ENCODE measurements at regions not wholly inside any gene's neighbourhood (a gene's known extent, or its start where the extent isn't known, plus 50 kb on each side); places are given as distances from the start of the nearest gene placed in this dataset.

- DNase-seq, result no peak
- H3K36me3 ChIP-seq, result no peaks in the 10 kb centered on the region
- H3K27ac ChIP-seq, result no peak overlapping the region
- no peak overlapping the region for H3K4me3 ChIP-seq (ENCODE audit: low read depth, low read length)
- peaks cover 7% of the 10 kb centered on the region for H3K9me3 ChIP-seq (ENCODE audit: severe bottlenecking)
- peaks cover 26% of the 10 kb centered on the region for H3K27me3 ChIP-seq (ENCODE audit: insufficient read depth, low read depth, severe bottlenecking)
- TF ChIP-seq, protein P1, sequence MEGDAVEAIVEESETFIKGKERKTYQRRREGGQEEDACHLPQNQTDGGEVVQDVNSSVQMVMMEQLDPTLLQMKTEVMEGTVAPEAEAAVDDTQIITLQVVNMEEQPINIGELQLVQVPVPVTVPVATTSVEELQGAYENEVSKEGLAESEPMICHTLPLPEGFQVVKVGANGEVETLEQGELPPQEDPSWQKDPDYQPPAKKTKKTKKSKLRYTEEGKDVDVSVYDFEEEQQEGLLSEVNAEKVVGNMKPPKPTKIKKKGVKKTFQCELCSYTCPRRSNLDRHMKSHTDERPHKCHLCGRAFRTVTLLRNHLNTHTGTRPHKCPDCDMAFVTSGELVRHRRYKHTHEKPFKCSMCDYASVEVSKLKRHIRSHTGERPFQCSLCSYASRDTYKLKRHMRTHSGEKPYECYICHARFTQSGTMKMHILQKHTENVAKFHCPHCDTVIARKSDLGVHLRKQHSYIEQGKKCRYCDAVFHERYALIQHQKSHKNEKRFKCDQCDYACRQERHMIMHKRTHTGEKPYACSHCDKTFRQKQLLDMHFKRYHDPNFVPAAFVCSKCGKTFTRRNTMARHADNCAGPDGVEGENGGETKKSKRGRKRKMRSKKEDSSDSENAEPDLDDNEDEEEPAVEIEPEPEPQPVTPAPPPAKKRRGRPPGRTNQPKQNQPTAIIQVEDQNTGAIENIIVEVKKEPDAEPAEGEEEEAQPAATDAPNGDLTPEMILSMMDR (IDR thresholded peaks at IDR 0.05; ENCODE audit: low read depth, low read length), result no peak
Measured at GRCh38 chr2:65724752-65725151, 292.4 kb upstream of the SPRED2 start.

DNA sequence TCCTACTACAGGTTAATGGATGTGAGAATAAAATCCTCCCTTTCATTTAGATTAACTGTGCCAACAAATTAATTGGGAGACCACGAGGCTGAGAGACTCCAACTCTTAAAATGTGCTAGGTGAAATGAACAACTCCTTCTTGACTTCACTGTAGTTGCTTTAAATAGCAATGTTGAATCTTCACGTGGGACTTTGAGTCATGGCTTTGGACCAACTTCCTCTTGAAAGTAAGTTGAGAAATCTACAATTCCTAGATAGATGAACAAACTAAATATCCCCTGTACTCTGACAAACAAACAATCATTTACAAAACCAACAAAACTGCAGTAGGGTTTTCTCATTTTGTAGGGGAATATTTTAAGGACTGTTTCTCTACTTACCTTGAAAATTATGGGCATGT is 291.9 kb upstream of the SPRED2 start:
- Histone ChIP-seq H3K27me3 (ENCODE audit: insufficient read depth, low read depth, severe bottlenecking) (peaks cover 22% of the 10 kb centered on the region), H3K4me3 (ENCODE audit: low read depth, low read length) (no peak overlapping the region), H3K9me3 (ENCODE audit: severe bottlenecking) (peaks cover 7% of the 10 kb centered on the region), H3K36me3 (no peaks in the 10 kb centered on the region), H3K27ac (no peak overlapping the region)
- TF ChIP-seq, protein P1 (IDR thresholded peaks at IDR 0.05; ENCODE audit: low read depth, low read length), result no peak
- DNase-seq, result no peak

- H3K9me3 ChIP-seq (ENCODE audit: severe bottlenecking), result peaks cover 7% of the 10 kb centered on the region
- H3K27ac ChIP-seq, result no peak overlapping the region
- TF ChIP-seq, protein P1 (IDR thresholded peaks at IDR 0.05; ENCODE audit: low read depth, low read length), result peak; percentile 53
- no peaks in the 10 kb centered on the region for H3K36me3 ChIP-seq
- H3K4me3 ChIP-seq (ENCODE audit: low read depth, low read length), result no peak overlapping the region
- DNase-seq, result peak; percentile 59
- peaks cover 18% of the 10 kb centered on the region for H3K27me3 ChIP-seq (ENCODE audit: insufficient read depth, low read depth, severe bottlenecking)
Measured at GRCh38 chr2:65722028-65722778, 289.8 kb upstream of the SPRED2 start.

DNA sequence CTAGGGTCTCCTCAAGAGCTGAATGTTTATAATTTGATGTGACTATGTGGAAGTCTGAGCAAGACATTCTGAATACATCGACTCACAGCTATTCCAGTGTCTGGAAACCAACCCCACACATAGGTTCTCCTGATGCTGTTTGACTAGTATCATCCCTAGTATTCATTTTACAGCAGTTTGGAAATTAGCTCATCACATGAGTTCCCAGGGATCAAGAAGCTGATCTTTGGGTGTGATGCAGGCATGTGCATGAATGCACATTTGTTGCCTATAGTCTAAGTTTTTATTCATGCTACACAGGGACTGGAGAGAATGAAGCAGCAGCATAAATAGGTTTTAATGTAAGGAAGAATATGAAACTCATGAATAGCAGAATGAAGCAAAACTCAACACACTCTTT is 284.3 kb upstream of the SPRED2 start:
- Histone ChIP-seq H3K27ac (no peak overlapping the region), H3K4me3 (ENCODE audit: low read depth, low read length) (no peak overlapping the region), H3K36me3 (no peaks in the 10 kb centered on the region), H3K27me3 (ENCODE audit: insufficient read depth, low read depth, severe bottlenecking) (peaks cover 34% of the 10 kb centered on the region), H3K9me3 (ENCODE audit: severe bottlenecking) (no peaks in the 10 kb centered on the region)
- no peak for DNase-seq
- TF ChIP-seq, protein P1 (IDR thresholded peaks at IDR 0.05; ENCODE audit: low read depth, low read length), result no peak

- no peaks in the 10 kb centered on the region for H3K36me3 ChIP-seq
- no peak for DNase-seq
- TF ChIP-seq, protein P1 (IDR thresholded peaks at IDR 0.05; ENCODE audit: low read depth, low read length), result no peak
- H3K27me3 ChIP-seq (ENCODE audit: insufficient read depth, low read depth, severe bottlenecking), result peaks cover 41% of the 10 kb centered on the region
- no peak overlapping the region for H3K4me3 ChIP-seq (ENCODE audit: low read depth, low read length)
- H3K27ac ChIP-seq, result no peak overlapping the region
- no peaks in the 10 kb centered on the region for H3K9me3 ChIP-seq (ENCODE audit: severe bottlenecking)
Measured at GRCh38 chr2:65715323-65715722, 282.9 kb upstream of the SPRED2 start.

DNA sequence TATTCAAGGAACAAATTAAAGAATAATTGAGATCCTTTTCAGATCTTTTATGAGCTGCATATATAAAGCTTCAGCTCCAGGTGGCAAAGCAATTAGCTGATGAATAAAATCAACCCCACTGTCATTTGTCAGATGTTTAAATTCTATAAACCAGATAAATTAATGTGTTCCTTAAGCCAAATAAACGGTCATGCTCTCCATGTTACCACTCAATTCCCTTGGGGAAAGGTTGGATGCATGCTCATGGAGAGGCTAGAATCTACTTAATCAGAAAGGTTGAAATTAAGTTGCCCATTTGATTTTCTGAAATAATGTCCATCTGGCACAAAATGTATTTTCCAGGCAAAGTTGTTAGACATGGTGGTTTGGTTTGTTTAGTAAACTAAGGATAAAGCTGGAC is 282.5 kb upstream of the SPRED2 start:
- Histone ChIP-seq H3K4me3 (ENCODE audit: low read depth, low read length) (no peak overlapping the region), H3K36me3 (no peaks in the 10 kb centered on the region), H3K27ac (no peak overlapping the region), H3K9me3 (ENCODE audit: severe bottlenecking) (no peaks in the 10 kb centered on the region), H3K27me3 (ENCODE audit: insufficient read depth, low read depth, severe bottlenecking) (peaks cover 44% of the 10 kb centered on the region)
- no peak for DNase-seq
- TF ChIP-seq, protein P1 (IDR thresholded peaks at IDR 0.05; ENCODE audit: low read depth, low read length), result no peak

Measured in WERI-Rb-1 (cell line).